ENCODE measurements at regions not wholly inside any gene's neighbourhood (a gene's known extent, or its start where the extent isn't known, plus 50 kb on each side); places are given as distances from the start of the nearest gene placed in this dataset.

- DNase-seq (ENCODE audit: low spot score), result no peak
These were observed 54.4 kb upstream of the RNF24 start for GRCh38 chr20:4069751-4070150.

- DNase-seq (ENCODE audit: low spot score), result no peak
These were observed 53.4 kb upstream of the RNF24 start for GRCh38 chr20:4068708-4069107.

GRCh38 chr20:4067600-4068261, 52.4 kb upstream of the RNF24 start:
- no peak for DNase-seq (ENCODE audit: low spot score)

GRCh38 chr20:4066551-4066950, 51.2 kb upstream of the RNF24 start:
- no peak for DNase-seq (ENCODE audit: low spot score)

- DNase-seq (ENCODE audit: low spot score), result no peak
These were observed 50.1 kb upstream of the RNF24 start for GRCh38 chr20:4065391-4065844.
